Skeletal muscle tissue (tissue), 3 donors: ENCODE measurements at regions not wholly inside any gene's neighbourhood (a gene's known extent, or its start where the extent isn't known, plus 50 kb on each side); places are given as distances from the start of the nearest gene placed in this dataset.

Experiments used
- H3K27ac ChIP-seq: one replicate; pipeline ENCODE4 v1.7.0; 2013; ENCODE audit warnings: mild to moderate bottlenecking, low read depth, low read length, inconsistent platforms
- H3K27me3 ChIP-seq, 3 donors: one replicate each; pipeline ENCODE4 v1.7.0; 2013; ENCODE audit warnings: low read length in 3 of 3; ENCODE audit not compliant: control insufficient read depth in 3 of 3, insufficient read depth in 3 of 3
- H3K36me3 ChIP-seq, 3 donors: one replicate each; pipeline ENCODE4 v1.7.0; 2013; ENCODE audit warnings: low read length in 3 of 3; ENCODE audit not compliant: control insufficient read depth in 3 of 3, insufficient read depth in 3 of 3
- H3K4me1 ChIP-seq, 3 donors: one replicate each; pipeline ENCODE4 v1.7.0; 2013; ENCODE audit warnings: low read length in 3 of 3, mild to moderate bottlenecking in 3 of 3; ENCODE audit not compliant: control insufficient read depth in 3 of 3, insufficient read depth in 3 of 3
- H3K4me3 ChIP-seq, 3 donors: one replicate each; pipeline ENCODE4 v1.7.0; 2013; ENCODE audit warnings: low read length in 3 of 3
- H3K9ac ChIP-seq, 3 donors: one replicate each; pipeline ENCODE4 v1.7.0; 2013; ENCODE audit warnings: low read length in 3 of 3, mild to moderate bottlenecking in 3 of 3, moderate library complexity in 2 of 3, low read depth in 1 of 3
- H3K9me3 ChIP-seq, 3 donors: one replicate each; pipeline ENCODE4 v1.7.0; 2013; ENCODE audit warnings: low read length in 3 of 3; ENCODE audit not compliant: control insufficient read depth in 3 of 3
- donor health status: Osteomylitis.

- H3K36me3 ChIP-seq, result no peaks in the 10 kb centered on the region
- peaks cover 0 to 36% (median 6%) of the 10 kb centered on the region in 3 donors for H3K27me3 ChIP-seq
- no peak overlapping the region for H3K27ac ChIP-seq
- no peaks in the 10 kb centered on the region for H3K4me1 ChIP-seq
- no peaks in the 10 kb centered on the region for H3K9me3 ChIP-seq
- H3K9ac ChIP-seq, result no peak overlapping the region
- no peak overlapping the region for H3K4me3 ChIP-seq
Observed at GRCh38 chr11:134754521-134755198, 342.6 kb upstream of the B3GAT1 start.

- Histone ChIP-seq H3K27me3 (peaks cover 0 to 36% (median 6%) of the 10 kb centered on the region in 3 donors), H3K36me3 (no peaks in the 10 kb centered on the region), H3K27ac (no peak overlapping the region), H3K4me1 (no peaks in the 10 kb centered on the region), H3K9ac (no peak overlapping the region), H3K9me3 (no peaks in the 10 kb centered on the region), H3K4me3 (no peak overlapping the region)
Observed at GRCh38 chr11:134753771-134754520, 341.9 kb upstream of the B3GAT1 start.

- Histone ChIP-seq H3K27ac (no peak overlapping the region), H3K27me3 (peaks cover 0 to 35% (median 6%) of the 10 kb centered on the region in 3 donors), H3K36me3 (no peaks in the 10 kb centered on the region), H3K4me1 (no peaks in the 10 kb centered on the region), H3K9ac (no peak overlapping the region), H3K9me3 (peaks cover 0 to 4% (median 1%) of the 10 kb centered on the region in 3 donors), H3K4me3 (no peak overlapping the region)
Observed at GRCh38 chr11:134752964-134753770, 341.1 kb upstream of the B3GAT1 start.

GRCh38 chr11:134752526-134752925 is 340.5 kb upstream of the B3GAT1 start:
- Histone ChIP-seq H3K27me3 (peaks cover 0 to 30% (median 6%) of the 10 kb centered on the region in 3 donors), H3K4me3 (no peak overlapping the region), H3K9ac (no peak overlapping the region), H3K4me1 (no peaks in the 10 kb centered on the region), H3K9me3 (peaks cover 0 to 7% (median 2%) of the 10 kb centered on the region in 3 donors), H3K27ac (no peak overlapping the region), H3K36me3 (no peaks in the 10 kb centered on the region)

GRCh38 chr11:134751766-134752165 is 339.7 kb upstream of the B3GAT1 start:
- H3K27me3 ChIP-seq, result peaks cover 0 to 23% (median 0%) of the 10 kb centered on the region in 3 donors
- no peak overlapping the region for H3K27ac ChIP-seq
- H3K4me1 ChIP-seq, result no peaks in the 10 kb centered on the region
- no peak overlapping the region for H3K9ac ChIP-seq
- peaks cover 0 to 7% (median 3%) of the 10 kb centered on the region in 3 donors for H3K9me3 ChIP-seq
- H3K4me3 ChIP-seq, result no peak overlapping the region
- H3K36me3 ChIP-seq, result no peaks in the 10 kb centered on the region

- Histone ChIP-seq H3K27ac (no peak overlapping the region), H3K9ac (no peak overlapping the region), H3K36me3 (no peaks in the 10 kb centered on the region), H3K4me1 (no peaks in the 10 kb centered on the region), H3K4me3 (no peak overlapping the region), H3K27me3 (peaks cover 0 to 24% (median 0%) of the 10 kb centered on the region in 3 donors), H3K9me3 (peaks cover 0 to 7% (median 3%) of the 10 kb centered on the region in 3 donors)
Observed at GRCh38 chr11:134751031-134751585, 339.1 kb upstream of the B3GAT1 start.

GRCh38 chr11:134750619-134751018 is 338.6 kb upstream of the B3GAT1 start:
- no peaks in the 10 kb centered on the region for H3K4me1 ChIP-seq
- H3K27me3 ChIP-seq, result peaks cover 0 to 24% (median 0%) of the 10 kb centered on the region in 3 donors

GRCh38 chr11:134749040-134749839 is 337.2 kb upstream of the B3GAT1 start:
- Histone ChIP-seq H3K9ac (no peak overlapping the region), H3K4me1 (no peaks in the 10 kb centered on the region), H3K4me3 (no peak overlapping the region), H3K9me3 (peaks cover 0 to 7% (median 3%) of the 10 kb centered on the region in 3 donors), H3K27me3 (peaks cover 0 to 16% (median 1%) of the 10 kb centered on the region in 3 donors), H3K36me3 (no peaks in the 10 kb centered on the region), H3K27ac (no peak overlapping the region)

More at GRCh38 chr11:134750619-134751018, 338.6 kb upstream of the B3GAT1 start:
- Histone ChIP-seq H3K27ac (no peak overlapping the region), H3K36me3 (no peaks in the 10 kb centered on the region), H3K4me3 (no peak overlapping the region), H3K9me3 (peaks cover 0 to 7% (median 3%) of the 10 kb centered on the region in 3 donors), H3K9ac (no peak overlapping the region)

- H3K4me1 ChIP-seq, result no peaks in the 10 kb centered on the region
- H3K4me3 ChIP-seq, result no peak overlapping the region
- peaks cover 0 to 14% (median 11%) of the 10 kb centered on the region in 3 donors for H3K27me3 ChIP-seq
- H3K9me3 ChIP-seq, result peaks cover 0 to 7% (median 3%) of the 10 kb centered on the region in 3 donors
- H3K27ac ChIP-seq, result no peak overlapping the region
- H3K9ac ChIP-seq, result no peak overlapping the region
- no peaks in the 10 kb centered on the region for H3K36me3 ChIP-seq
Observed at GRCh38 chr11:134746609-134747008, 334.6 kb upstream of the B3GAT1 start.
